ENCODE measurements at regions not wholly inside any gene's neighbourhood (a gene's known extent, or its start where the extent isn't known, plus 50 kb on each side); places are given as distances from the start of the nearest gene placed in this dataset.

GRCh38 chr12:123062681-123063486 lies 82.4 kb downstream of the ARL6IP4 start (continued):
- TF ChIP-seq ZNF646 (CRISPR knock-in tag; IDR thresholded peaks at IDR 0.05) (peak; percentile 76; the same call in 1 of the 2 replicates), ZNF709 (CRISPR knock-in tag; IDR thresholded peaks at IDR 0.05) (peak; percentile 77; the same call in 1 of the 2 replicates), SP4 (CRISPR knock-in tag; IDR thresholded peaks at IDR 0.05) (no peak), ZNF292 (CRISPR knock-in tag; IDR thresholded peaks at IDR 0.05; ENCODE audit: borderline replicate concordance, low read depth) (peak; percentile 37; the same call in 1 of the 2 replicates), ZFAT (CRISPR knock-in tag; conservative IDR thresholded peaks at IDR 0.05) (no peak), ZFP37 (CRISPR knock-in tag; IDR thresholded peaks at IDR 0.05; ENCODE audit: borderline replicate concordance) (no peak), ZNF354B (CRISPR knock-in tag; IDR thresholded peaks at IDR 0.05) (no peak), NFYC (CRISPR knock-in tag; IDR thresholded peaks at IDR 0.05) (0 out of 2 replicates have a peak, but pooled peaks have one; percentile 9), ZNF318 (CRISPR knock-in tag; IDR thresholded peaks at IDR 0.05) (no peak), ZNF260 (CRISPR knock-in tag; IDR thresholded peaks at IDR 0.05; ENCODE audit: borderline replicate concordance, low read depth) (no peak), PHF20 (CRISPR knock-in tag; IDR thresholded peaks at IDR 0.05) (no peak; the same call in 1 of the 2 replicates)

Data from HepG2 (cell line).